SU-DHL-6 (cell line): ENCODE measurements at regions not wholly inside any gene's neighbourhood (a gene's known extent, or its start where the extent isn't known, plus 50 kb on each side); places are given as distances from the start of the nearest gene placed in this dataset.

Experiments used
- H2AFZ ChIP-seq: fragments of 200-600 bp; sonication (generic); 2 replicates; pipeline ENCODE4 v1.6.1; 2014; ENCODE audit warnings: low read depth, mild to moderate bottlenecking, moderate library complexity, mixed read lengths, antibody characterized with exemption, low read length; ENCODE audit not compliant: severe bottlenecking
- H3F3A ChIP-seq: fragments of 200-600 bp; shearing (Covaris generic); 2 replicates; pipeline ENCODE4 v1.6.0; 2016; ENCODE audit warnings: antibody characterized with exemption, mild to moderate bottlenecking; ENCODE audit not compliant: insufficient read depth
- H3K27ac ChIP-seq: fragments of 200-600 bp; sonication (generic); 2 replicates; pipeline ENCODE4 v1.5.1; 2016; ENCODE audit warnings: low read depth, mild to moderate bottlenecking, low read length, moderate library complexity, mixed read lengths
- H3K27me3 ChIP-seq: fragments of 200-600 bp; sonication (generic), shearing (Covaris generic); 2 replicates; pipeline ENCODE4 v1.6.0; 2014; ENCODE audit warnings: mild to moderate bottlenecking, low read length
- H3K36me3 ChIP-seq: fragments of 200-600 bp; sonication (generic); 2 replicates; pipeline ENCODE4 v1.6.1; 2014; ENCODE audit warnings: mild to moderate bottlenecking, low read length, mixed read lengths
- H3K4me2 ChIP-seq: fragments of 300-600, 200-600 bp; shearing (Covaris generic), sonication (generic); 2 replicates; pipeline ENCODE4 v1.6.0; 2014; ENCODE audit warnings: low read length, low read depth, mild to moderate bottlenecking; ENCODE audit not compliant: poor library complexity, severe bottlenecking
- H3K4me3 ChIP-seq: fragments of 200-600 bp; sonication (generic); 2 replicates; pipeline ENCODE4 v1.5.1; 2014; ENCODE audit warnings: antibody characterized with exemption, low read length, mild to moderate bottlenecking, mixed read lengths; ENCODE audit not compliant: insufficient read depth, poor library complexity, severe bottlenecking
- H3K79me2 ChIP-seq: fragments of 200-600 bp; sonication (generic); 2 replicates; pipeline ENCODE4 v1.6.1; 2014; ENCODE audit warnings: mild to moderate bottlenecking, low read length, moderate library complexity; ENCODE audit not compliant: insufficient read depth
- H3K9ac ChIP-seq: fragments of 200-600 bp; sonication (generic); 2 replicates; pipeline ENCODE4 v1.7.0; 2014; ENCODE audit warnings: mild to moderate bottlenecking, low read length
- H3K9me2 ChIP-seq: fragments of 200-600 bp; sonication (generic); replicated peaks from 2 replicates; pipeline ENCODE4 v1.6.1; 2014; ENCODE audit warnings: low read length; ENCODE audit not compliant: insufficient read depth
- H3K9me3 ChIP-seq: fragments of 200-600 bp; sonication (generic); 2 replicates; pipeline ENCODE4 v1.6.1; 2014; ENCODE audit warnings: low read length, mixed read lengths; ENCODE audit not compliant: insufficient read depth
- H4K20me1 ChIP-seq: fragments of 200-600 bp; sonication (generic); 2 replicates; pipeline ENCODE4 v1.6.1; 2014; ENCODE audit warnings: low read depth, mild to moderate bottlenecking, antibody characterized with exemption, low read length, moderate library complexity, mixed read lengths
- CTCF ChIP-seq: fragments of 200-600 bp; sonication (generic); IDR thresholded peaks from one replicate; pipeline ENCODE4 v1.5.1; 2017; ENCODE audit warnings: antibody characterized with exemption, mild to moderate bottlenecking, low read length, moderate library complexity; ENCODE audit not compliant: insufficient read depth, poor library complexity, severe bottlenecking
- EZH2phosphoT487 ChIP-seq: fragments of 200-600 bp; sonication (generic), shearing (Covaris generic); conservative IDR thresholded peaks from 2 replicates; pipeline ENCODE4 v1.6.1; 2018; ENCODE audit warnings: mild to moderate bottlenecking, antibody characterized with exemption, low read length, moderate library complexity, mixed read lengths

GRCh38 chr3:176376531-176376930 is 820.8 kb downstream of the TBL1XR1 start:
- Histone ChIP-seq H3K27me3 (no peaks in the 10 kb centered on the region; the same call in 1 of the 2 replicates), H3K79me2 (no peaks in the 10 kb centered on the region), H3K9ac (no peak overlapping the region), H3K36me3 (no peaks in the 10 kb centered on the region), H3K27ac (no peak overlapping the region), H2AFZ (no peak overlapping the region), H4K20me1 (no peaks in the 10 kb centered on the region), H3K9me2 (no peaks in the 10 kb centered on the region), H3K9me3 (no peaks in the 10 kb centered on the region), H3K4me2 (no peak overlapping the region), H3F3A (no peaks in the 10 kb centered on the region), H3K4me3 (no peak overlapping the region)
- TF ChIP-seq EZH2phosphoT487 (no peak), CTCF (no peak)

GRCh38 chr3:176375519-176375918 is 821.8 kb downstream of the TBL1XR1 start:
- no peak overlapping the region for H3K27ac ChIP-seq
- no peaks in the 10 kb centered on the region for H3K79me2 ChIP-seq
- no peak overlapping the region for H3K9ac ChIP-seq
- no peak overlapping the region for H3K4me3 ChIP-seq
- no peaks in the 10 kb centered on the region for H3K9me3 ChIP-seq
- no peaks in the 10 kb centered on the region; the same call in 1 of the 2 replicates for H3K27me3 ChIP-seq
- no peaks in the 10 kb centered on the region for H3F3A ChIP-seq
- no peaks in the 10 kb centered on the region for H3K36me3 ChIP-seq
- TF ChIP-seq CTCF (no peak), EZH2phosphoT487 (no peak)
- H4K20me1 ChIP-seq, result no peaks in the 10 kb centered on the region
- no peak overlapping the region for H2AFZ ChIP-seq
- H3K9me2 ChIP-seq, result no peaks in the 10 kb centered on the region
- H3K4me2 ChIP-seq, result no peak overlapping the region

DNA sequence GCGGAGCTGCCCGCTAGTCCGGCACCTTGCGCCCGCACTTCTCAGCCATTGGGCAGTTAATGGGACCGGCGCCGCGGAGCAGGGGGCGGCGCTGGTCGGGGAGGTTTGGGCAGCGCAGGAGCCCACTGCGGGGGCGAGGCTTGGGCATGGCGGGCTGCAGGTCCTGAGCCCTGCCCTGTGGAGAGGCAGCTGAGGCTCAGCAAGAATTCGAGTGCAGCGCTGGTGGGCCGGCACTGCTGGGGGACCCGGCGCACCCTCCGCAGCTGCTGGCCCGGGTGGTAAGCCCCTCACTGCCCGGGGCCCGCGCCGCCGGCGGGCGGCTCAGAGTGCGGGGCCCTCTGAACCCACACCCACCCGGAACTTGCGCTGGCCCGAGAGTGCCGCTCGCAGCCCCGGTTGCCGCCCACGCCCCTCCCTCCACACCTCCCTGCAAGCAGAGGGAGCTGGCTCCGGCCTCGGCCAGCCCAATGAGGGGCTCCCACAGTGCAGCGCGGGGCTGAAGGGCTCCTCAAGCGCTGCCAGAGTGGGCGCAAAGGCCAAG is 835.0 kb downstream of the TBL1XR1 start:
- Histone ChIP-seq H3F3A (no peaks in the 10 kb centered on the region), H3K27me3 (no peaks in the 10 kb centered on the region), H3K79me2 (no peaks in the 10 kb centered on the region), H3K9me3 (no peaks in the 10 kb centered on the region), H3K27ac (no peak overlapping the region), H3K4me3 (no peak overlapping the region), H3K4me2 (no peak overlapping the region), H3K36me3 (no peaks in the 10 kb centered on the region), H3K9me2 (no peaks in the 10 kb centered on the region), H3K9ac (no peak overlapping the region), H4K20me1 (no peaks in the 10 kb centered on the region), H2AFZ (no peak overlapping the region)
- TF ChIP-seq CTCF (no peak), EZH2phosphoT487 (no peak)
